Smooth muscle cell (in vitro differentiated cells): ENCODE measurements at regions not wholly inside any gene's neighbourhood (a gene's known extent, or its start where the extent isn't known, plus 50 kb on each side); places are given as distances from the start of the nearest gene placed in this dataset.

Experiments used
- DNase-seq: peaks from one replicate; lab custom pipeline; 2025; ENCODE audit not compliant: unreplicated experiment; lab: John Stamatoyannopoulos, UW
- H2AFZ ChIP-seq: fragments of 200-600 bp; sonication (generic); 2 replicates; pipeline ENCODE4 v1.6.0; 2016; ENCODE audit warnings: antibody characterized with exemption, low read depth, mild to moderate bottlenecking
- H3F3A ChIP-seq: fragments of 200-600 bp; sonication (generic); 2 replicates; pipeline ENCODE4 v1.6.0; 2017; ENCODE audit warnings: antibody characterized with exemption, low read depth
- H3K27ac ChIP-seq: fragments of 200-600 bp; sonication (generic); 2 replicates; pipeline ENCODE4 v1.5.1; 2016; ENCODE audit warnings: low read depth, mild to moderate bottlenecking
- H3K27me3 ChIP-seq: fragments of 200-600 bp; sonication (generic); 2 replicates; pipeline ENCODE4 v1.6.1; 2016; ENCODE audit warnings: low read depth, mild to moderate bottlenecking
- H3K36me3 ChIP-seq: fragments of 200-600 bp; sonication (generic); 2 replicates; pipeline ENCODE4 v1.5.1; 2016; ENCODE audit warnings: low read depth
- H3K4me1 ChIP-seq: fragments of 200-600 bp; sonication (generic); 2 replicates; pipeline ENCODE4 v1.5.1; 2016; ENCODE audit warnings: low read depth
- H3K4me2 ChIP-seq: fragments of 200-600 bp; sonication (generic); 2 replicates; pipeline ENCODE4 v1.6.0; 2016; ENCODE audit warnings: mild to moderate bottlenecking
- H3K4me3 ChIP-seq: fragments of 200-600 bp; sonication (generic); 2 replicates; pipeline ENCODE4 v1.5.1; 2016; ENCODE audit warnings: mild to moderate bottlenecking
- H3K79me2 ChIP-seq: fragments of 200-600 bp; sonication (generic); 2 replicates; pipeline ENCODE4 v1.6.0; 2016; ENCODE audit warnings: low read depth, mild to moderate bottlenecking
- H3K9ac ChIP-seq: fragments of 200-600 bp; sonication (generic); 2 replicates; pipeline ENCODE4 v1.6.0; 2016; ENCODE audit warnings: low read depth
- H3K9me3 ChIP-seq: fragments of 200-600 bp; sonication (generic); replicated peaks from 2 replicates; pipeline ENCODE4 v1.5.1; 2016; ENCODE audit warnings: low read depth
- H4K20me1 ChIP-seq: fragments of 200-600 bp; sonication (generic); 2 replicates; pipeline ENCODE4 v1.6.0; 2016; ENCODE audit warnings: low read depth
- CTCF ChIP-seq: fragments of 200-600 bp; sonication (generic); IDR thresholded peaks from 2 replicates; pipeline ENCODE4 v1.5.1; 2017; ENCODE audit warnings: borderline replicate concordance, mild to moderate bottlenecking, antibody characterized with exemption; ENCODE audit not compliant: insufficient read depth, poor library complexity, severe bottlenecking
- WGBS: methylation state at CpG from one replicate; pipeline ENCODE4 v1.1.7; 2016; ENCODE audit warnings: low lambda C conversion rate; 5-methylcytosine and 5-hydroxymethylcytosine counted together

- Histone ChIP-seq H3K4me3 (no peak overlapping the region), H3K4me1 (peaks cover 6% of the 10 kb centered on the region), H3K4me2 (peak overlapping the region; percentile 28), H3K9me3 (no peaks in the 10 kb centered on the region), H3K79me2 (no peaks in the 10 kb centered on the region), H2AFZ (peak overlapping the region; percentile 40), H3K36me3 (no peaks in the 10 kb centered on the region), H4K20me1 (no peaks in the 10 kb centered on the region), H3K27me3 (no peaks in the 10 kb centered on the region), H3K27ac (peak overlapping the region; percentile 12), H3F3A (no peaks in the 10 kb centered on the region), H3K9ac (no peak overlapping the region)
- DNase-seq, result no peak
- TF ChIP-seq CTCF, result no peak
- WGBS, result 79% methylated on average over 5 of the region's 5 CpGs
Observed at GRCh38 chr17:77610518-77610893, 348.0 kb upstream of the TNRC6C start.

- WGBS, result 41% methylated on average over 9 of the region's 9 CpGs
- H4K20me1 ChIP-seq, result no peaks in the 10 kb centered on the region
Observed at GRCh38 chr17:77610972-77611521, 347.5 kb upstream of the TNRC6C start.

GRCh38 chr17:77611791-77612502, 346.6 kb upstream of the TNRC6C start:
- Histone ChIP-seq H3K4me3 (no peak overlapping the region), H4K20me1 (no peaks in the 10 kb centered on the region), H3K9me3 (no peaks in the 10 kb centered on the region), H3K9ac (no peak overlapping the region), H3F3A (no peaks in the 10 kb centered on the region), H3K36me3 (no peaks in the 10 kb centered on the region), H3K4me1 (peaks cover 6% of the 10 kb centered on the region), H2AFZ (no peak overlapping the region), H3K79me2 (no peaks in the 10 kb centered on the region), H3K27ac (no peak overlapping the region), H3K4me2 (no peak overlapping the region), H3K27me3 (no peaks in the 10 kb centered on the region)
- TF ChIP-seq CTCF, result no peak
- WGBS, result 96% methylated on average over 16 of the region's 16 CpGs
- DNase-seq, result no peak

More at GRCh38 chr17:77610972-77611521, 347.5 kb upstream of the TNRC6C start:
- Histone ChIP-seq H3K4me2 (peak overlapping the region; percentile 28), H3K4me1 (peaks cover 6% of the 10 kb centered on the region), H2AFZ (peak overlapping the region; percentile 40), H3K36me3 (no peaks in the 10 kb centered on the region), H3K4me3 (no peak overlapping the region), H3K27me3 (no peaks in the 10 kb centered on the region), H3F3A (no peaks in the 10 kb centered on the region), H3K9me3 (no peaks in the 10 kb centered on the region), H3K9ac (no peak overlapping the region), H3K79me2 (no peaks in the 10 kb centered on the region), H3K27ac (peak overlapping the region; percentile 12)
- no peak for TF ChIP-seq CTCF
- DNase-seq, result no peak

- DNase-seq, result no peak
- Histone ChIP-seq H3K79me2 (no peaks in the 10 kb centered on the region), H4K20me1 (no peaks in the 10 kb centered on the region), H3K4me3 (no peak overlapping the region), H3K9ac (no peak overlapping the region), H3K4me2 (no peak overlapping the region), H3K36me3 (no peaks in the 10 kb centered on the region), H3K9me3 (no peaks in the 10 kb centered on the region), H3K27ac (no peak overlapping the region), H3F3A (no peaks in the 10 kb centered on the region), H3K27me3 (no peaks in the 10 kb centered on the region), H2AFZ (no peak overlapping the region), H3K4me1 (peaks cover 9% of the 10 kb centered on the region)
- TF ChIP-seq CTCF, result no peak
- WGBS, result 82% methylated on average over 7 of the region's 7 CpGs
Observed at GRCh38 chr17:77613218-77613617, 345.3 kb upstream of the TNRC6C start.
